Activated naive CD8-positive, alpha-beta T cell treated with anti-CD3 and anti-CD28 coated beads, Interleukin-2, amount 10 ng/mL, durations not matched to agents 7 days and 5 days (primary cell): ENCODE measurements at regions not wholly inside any gene's neighbourhood (a gene's known extent, or its start where the extent isn't known, plus 50 kb on each side); places are given as distances from the start of the nearest gene placed in this dataset.
"Not testable (repeated sequence)": the region's sequence is repeated elsewhere in the genome, so short reads cannot be mapped to it uniquely, and the experiment has no call there.

ENCODE experiments used
- ATAC-seq: fragments of 150-1000 bp; cut with Tn5 transposase; one replicate; pipeline ENCODE4 v1.10.0; 2021; ENCODE audit warnings: low read depth, moderate library complexity
- POLR2A ChIA-PET: fragments of 350-600 bp; sonication (Branson Sonifier 250); formaldehyde crosslinking; loops from one replicate; lab custom pipeline; 2021; ENCODE audit warnings: antibody characterized with exemption; lab: Charles Lee
- DNase-seq: peaks from one replicate; pipeline ENCODE4 v3.0.0; 2021
- H3K27ac Mint-ChIP-seq: one replicate; pipeline ENCODE4 v1.8.0; 2022; ENCODE audit warnings: mild to moderate bottlenecking, mixed read lengths
- H3K27me3 Mint-ChIP-seq: one replicate; pipeline ENCODE4 v1.8.0; 2022; ENCODE audit warnings: mild to moderate bottlenecking, moderate library complexity, mixed read lengths
- H3K36me3 Mint-ChIP-seq: one replicate; pipeline ENCODE4 v1.8.0; 2021; ENCODE audit warnings: mild to moderate bottlenecking, mixed read lengths
- H3K4me1 Mint-ChIP-seq: one replicate; pipeline ENCODE4 v1.8.0; 2021; ENCODE audit warnings: mixed read lengths
- H3K4me3 Mint-ChIP-seq: one replicate; pipeline ENCODE4 v1.8.0; 2022; ENCODE audit warnings: mild to moderate bottlenecking, moderate library complexity, mixed read lengths
- H3K9me3 Mint-ChIP-seq: one replicate; pipeline ENCODE4 v1.8.0; 2021; ENCODE audit warnings: mixed read lengths

- no peak for ATAC-seq
- H3K27me3 Mint-ChIP-seq = no peaks in the 10 kb centered on the region
- H3K4me1 Mint-ChIP-seq = no peaks in the 10 kb centered on the region
Observed at GRCh38 chr5:106801554-106801953, 869.2 kb downstream of the EFNA5 start.

DNA sequence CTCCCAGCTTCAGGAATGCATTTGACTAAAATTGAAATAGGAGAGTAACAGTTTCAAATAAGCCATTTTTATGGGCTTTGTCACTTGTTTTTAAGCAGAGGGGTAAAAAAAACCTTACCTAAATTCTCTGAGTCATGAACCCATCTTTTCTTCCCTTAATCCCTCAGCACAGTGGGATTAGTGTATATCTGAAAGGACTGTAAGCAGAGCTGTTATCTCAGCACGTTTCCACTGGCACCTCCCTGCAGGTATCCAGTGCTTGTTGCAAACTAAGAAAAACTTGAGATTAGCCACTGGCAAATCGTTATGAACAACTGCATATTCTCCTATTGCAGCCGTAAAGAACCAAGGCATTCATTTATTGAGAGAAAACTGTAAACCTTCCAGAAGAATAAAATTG, 872.7 kb downstream of the EFNA5 start:
- H3K9me3 Mint-ChIP-seq = no peaks in the 10 kb centered on the region
- H3K4me1 Mint-ChIP-seq = no peaks in the 10 kb centered on the region
- POLR2A ChIA-PET = no interaction called here
- no peak overlapping the region for H3K4me3 Mint-ChIP-seq
- no peaks in the 10 kb centered on the region for H3K36me3 Mint-ChIP-seq
- no peak for ATAC-seq
- no peak overlapping the region for H3K27ac Mint-ChIP-seq
- H3K27me3 Mint-ChIP-seq = no peaks in the 10 kb centered on the region
- no peak for DNase-seq

More at GRCh38 chr5:106801554-106801953, 869.2 kb downstream of the EFNA5 start:
- Mint-ChIP-seq H3K4me3 (no peak overlapping the region), H3K36me3 (no peaks in the 10 kb centered on the region), H3K27ac (no peak overlapping the region), H3K9me3 (no peaks in the 10 kb centered on the region)
- no peak for DNase-seq
- POLR2A ChIA-PET = no interaction called here

DNA sequence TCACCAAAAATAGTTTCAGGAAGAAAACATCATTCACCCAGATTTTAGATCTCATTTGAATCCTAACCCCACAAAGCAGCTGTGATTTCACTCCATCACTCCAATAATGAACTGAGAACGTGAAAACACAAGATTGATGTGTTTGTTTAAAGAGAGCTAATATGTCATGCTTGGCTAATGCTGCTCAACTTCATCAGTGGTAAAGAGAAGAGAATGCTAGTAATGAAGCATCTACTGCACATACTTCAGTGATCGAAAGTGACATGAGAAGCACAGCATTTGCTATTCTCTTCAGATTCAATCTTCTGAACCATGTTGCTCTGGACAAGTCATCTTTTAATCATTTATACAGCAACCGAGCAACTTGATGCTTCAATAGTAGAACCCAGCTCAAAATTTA, 874.7 kb downstream of the EFNA5 start:
- H3K27ac Mint-ChIP-seq = no peak overlapping the region
- DNase-seq (no peak), ATAC-seq (no peak)
- POLR2A ChIA-PET = no interaction called here
- no peaks in the 10 kb centered on the region for H3K36me3 Mint-ChIP-seq
- H3K4me1 Mint-ChIP-seq = no peaks in the 10 kb centered on the region
- H3K9me3 Mint-ChIP-seq = no peaks in the 10 kb centered on the region
- H3K27me3 Mint-ChIP-seq = no peaks in the 10 kb centered on the region
- no peak overlapping the region for H3K4me3 Mint-ChIP-seq

DNA sequence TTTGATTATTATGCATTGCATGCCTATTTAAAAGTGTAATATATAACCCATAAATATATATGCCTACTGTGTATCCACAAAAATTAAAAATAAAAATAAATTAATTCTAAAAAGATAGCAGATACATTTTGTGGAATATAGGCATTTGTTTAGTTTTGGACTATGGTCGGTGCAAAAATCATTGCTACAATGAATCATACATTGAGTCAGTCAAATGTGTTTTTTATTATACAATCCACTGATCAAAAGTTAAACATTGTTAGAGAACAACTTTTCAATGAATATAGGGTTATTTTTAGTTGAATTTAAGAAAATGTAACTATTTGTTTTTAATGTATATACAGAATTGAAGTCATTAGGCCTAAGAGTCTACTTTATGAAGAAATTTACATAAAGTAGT, 885.9 kb downstream of the EFNA5 start:
- Mint-ChIP-seq H3K4me1 (no peaks in the 10 kb centered on the region), H3K36me3 (no peaks in the 10 kb centered on the region), H3K9me3 (peaks cover 6% of the 10 kb centered on the region), H3K27ac (no peak overlapping the region), H3K4me3 (no peak overlapping the region), H3K27me3 (no peaks in the 10 kb centered on the region)
- POLR2A ChIA-PET = no interaction called here
- DNase-seq = no peak
- no peak for ATAC-seq

- Mint-ChIP-seq H3K36me3 (no peaks in the 10 kb centered on the region), H3K27ac (no peak overlapping the region), H3K9me3 (peaks cover 6% of the 10 kb centered on the region), H3K4me3 (no peak overlapping the region), H3K4me1 (no peaks in the 10 kb centered on the region), H3K27me3 (no peaks in the 10 kb centered on the region)
- DNase-seq (no peak), ATAC-seq (no peak)
- POLR2A ChIA-PET = no interaction called here
Observed at GRCh38 chr5:106780355-106780754, 890.4 kb downstream of the EFNA5 start.

DNA sequence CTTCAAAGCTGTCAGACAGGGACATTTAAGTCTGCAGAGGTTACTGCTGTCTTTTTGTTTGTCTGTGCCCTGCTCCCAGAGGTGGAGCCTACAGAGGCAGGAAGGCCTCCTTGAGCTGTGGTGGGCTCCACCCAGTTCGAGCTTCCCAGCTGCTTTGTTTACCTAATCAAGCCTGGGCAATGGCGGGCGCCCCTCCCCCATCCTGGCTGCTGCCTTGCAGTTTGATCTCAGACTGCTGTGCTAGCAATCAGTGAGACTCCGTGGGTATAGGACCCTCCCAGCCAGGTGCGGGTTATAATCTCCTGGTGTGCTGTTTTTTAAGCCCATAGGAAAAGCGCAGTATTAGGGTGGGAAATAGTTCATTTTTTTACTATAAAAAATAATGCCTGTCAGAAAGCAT, 894.2 kb downstream of the EFNA5 start:
- H3K36me3 Mint-ChIP-seq, H3K9me3 Mint-ChIP-seq, H3K27ac Mint-ChIP-seq, H3K27me3 Mint-ChIP-seq, POLR2A ChIA-PET, DNase-seq, H3K4me1 Mint-ChIP-seq, ATAC-seq, H3K4me3 Mint-ChIP-seq: not testable (repeated sequence)

- no peak for DNase-seq
- H3K27ac Mint-ChIP-seq = no peak overlapping the region
- POLR2A ChIA-PET = no interaction called here
Observed at GRCh38 chr5:106768392-106768791, 902.3 kb downstream of the EFNA5 start.

GRCh38 chr5:106766916-106767315, 903.8 kb downstream of the EFNA5 start:
- Mint-ChIP-seq H3K4me1 (no peaks in the 10 kb centered on the region), H3K9me3 (no peaks in the 10 kb centered on the region), H3K36me3 (no peaks in the 10 kb centered on the region), H3K27me3 (no peaks in the 10 kb centered on the region), H3K4me3 (no peak overlapping the region), H3K27ac (no peak overlapping the region)
- POLR2A ChIA-PET = no interaction called here
- ATAC-seq (no peak), DNase-seq (no peak)

More at GRCh38 chr5:106768392-106768791, 902.3 kb downstream of the EFNA5 start:
- Mint-ChIP-seq H3K36me3 (no peaks in the 10 kb centered on the region), H3K27me3 (no peaks in the 10 kb centered on the region), H3K9me3 (no peaks in the 10 kb centered on the region), H3K4me3 (no peak overlapping the region), H3K4me1 (no peaks in the 10 kb centered on the region)
- ATAC-seq = no peak

DNA sequence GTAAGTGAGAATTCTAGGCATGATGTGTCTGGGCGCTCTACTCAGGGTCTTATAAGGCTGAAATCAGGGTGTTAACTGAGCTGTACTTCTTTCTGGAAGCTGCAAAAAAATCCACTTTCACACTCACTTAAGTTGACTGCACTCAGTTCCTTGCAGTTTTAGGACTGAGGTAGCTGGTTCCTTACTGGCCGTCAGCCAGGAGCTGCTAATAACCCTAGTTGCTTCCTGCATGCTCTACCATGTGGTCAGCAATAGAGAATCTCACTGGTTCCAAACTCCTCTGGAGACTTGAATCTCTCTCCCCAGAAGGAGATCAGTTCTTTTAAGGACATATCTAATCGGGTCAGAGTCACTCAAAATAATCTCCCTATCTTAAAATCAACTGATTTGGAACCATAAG, 911.2 kb downstream of the EFNA5 start:
- DNase-seq (no peak), ATAC-seq (no peak)
- Mint-ChIP-seq H3K27ac (no peak overlapping the region), H3K36me3 (no peaks in the 10 kb centered on the region), H3K4me1 (no peaks in the 10 kb centered on the region), H3K4me3 (no peak overlapping the region), H3K27me3 (no peaks in the 10 kb centered on the region), H3K9me3 (no peaks in the 10 kb centered on the region)
- POLR2A ChIA-PET = no interaction called here

DNA sequence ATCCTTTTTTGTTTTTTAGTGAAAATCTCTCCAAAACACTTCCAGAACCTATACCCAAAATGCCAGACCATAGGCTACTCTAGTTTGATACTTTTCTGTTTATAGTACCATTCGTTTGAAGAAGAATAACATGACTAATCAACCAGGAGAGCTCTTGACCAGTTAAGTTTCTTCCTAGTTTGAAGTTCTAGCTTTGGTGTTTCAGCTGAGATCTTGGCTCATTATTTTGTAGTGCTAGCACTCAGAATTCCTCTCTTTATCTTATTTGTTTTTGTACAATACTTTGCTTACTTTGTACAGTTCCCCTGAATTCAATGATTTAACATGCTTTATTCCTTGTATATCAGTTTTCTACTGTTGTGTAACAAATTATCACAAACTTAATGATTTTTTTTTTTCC, 911.6 kb downstream of the EFNA5 start:
- Mint-ChIP-seq H3K27me3 (no peaks in the 10 kb centered on the region), H3K27ac (no peak overlapping the region), H3K36me3 (no peaks in the 10 kb centered on the region), H3K4me3 (no peak overlapping the region), H3K4me1 (no peaks in the 10 kb centered on the region), H3K9me3 (no peaks in the 10 kb centered on the region)
- ATAC-seq (no peak), DNase-seq (no peak)
- POLR2A ChIA-PET = no interaction called here

- no peak for ATAC-seq
- POLR2A ChIA-PET = no interaction called here
Observed at GRCh38 chr5:106757672-106758071, 913.1 kb downstream of the EFNA5 start.

GRCh38 chr5:106755789-106756188, 914.9 kb downstream of the EFNA5 start:
- no peaks in the 10 kb centered on the region for H3K9me3 Mint-ChIP-seq
- no peaks in the 10 kb centered on the region for H3K4me1 Mint-ChIP-seq
- no peak for ATAC-seq
- no peak overlapping the region for H3K27ac Mint-ChIP-seq
- POLR2A ChIA-PET = no interaction called here
- no peaks in the 10 kb centered on the region for H3K36me3 Mint-ChIP-seq
- no peak overlapping the region for H3K4me3 Mint-ChIP-seq
- H3K27me3 Mint-ChIP-seq = no peaks in the 10 kb centered on the region
- DNase-seq = no peak

More at GRCh38 chr5:106757672-106758071, 913.1 kb downstream of the EFNA5 start:
- DNase-seq = no peak
- Mint-ChIP-seq H3K27me3 (no peaks in the 10 kb centered on the region), H3K27ac (no peak overlapping the region), H3K4me1 (no peaks in the 10 kb centered on the region), H3K4me3 (no peak overlapping the region), H3K9me3 (no peaks in the 10 kb centered on the region), H3K36me3 (no peaks in the 10 kb centered on the region)

DNA sequence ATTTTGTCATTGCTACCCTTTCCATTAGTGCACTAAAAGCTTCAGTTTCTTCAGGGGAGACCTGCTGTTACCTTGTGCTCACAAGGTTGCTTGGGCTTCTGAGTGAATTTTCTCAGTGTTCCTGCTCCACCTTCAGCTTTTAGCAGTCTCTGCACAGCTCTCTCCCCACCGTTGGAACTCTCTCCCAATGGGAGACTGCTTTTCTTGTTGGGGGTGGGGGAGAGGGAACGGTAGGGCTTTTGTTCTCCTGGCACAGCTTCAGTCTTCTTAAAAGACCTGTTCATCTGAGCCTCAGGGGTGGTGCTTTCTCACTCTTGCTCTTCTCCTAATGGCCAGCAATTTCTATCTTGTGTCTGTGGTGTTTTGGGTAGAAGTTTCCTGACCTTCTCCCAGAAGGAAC, 915.7 kb downstream of the EFNA5 start:
- no peak for ATAC-seq
- Mint-ChIP-seq H3K27me3 (no peaks in the 10 kb centered on the region), H3K4me3 (no peak overlapping the region), H3K9me3 (no peaks in the 10 kb centered on the region), H3K36me3 (no peaks in the 10 kb centered on the region), H3K27ac (no peak overlapping the region), H3K4me1 (no peaks in the 10 kb centered on the region)
- POLR2A ChIA-PET = no interaction called here
- no peak for DNase-seq

DNA sequence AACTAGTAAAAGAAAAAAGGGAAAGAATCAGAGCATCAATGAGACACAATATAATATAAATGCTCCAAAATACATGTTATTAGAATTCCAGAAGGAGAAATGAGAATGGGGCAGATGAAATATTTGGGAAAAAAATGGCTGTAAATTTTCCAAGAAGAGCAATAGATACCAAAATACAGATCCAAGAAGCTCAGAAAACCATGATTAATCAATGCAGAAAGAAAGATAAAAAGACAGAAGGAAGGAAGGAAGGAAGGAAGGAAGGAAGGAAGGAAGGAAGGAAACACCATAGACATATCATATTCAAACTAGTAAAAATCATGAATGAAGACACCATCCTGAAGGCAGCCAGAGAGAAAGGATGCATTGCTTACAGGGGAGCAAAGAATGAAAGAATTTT, 920.9 kb downstream of the EFNA5 start:
- Mint-ChIP-seq H3K9me3 (no peaks in the 10 kb centered on the region), H3K36me3 (no peaks in the 10 kb centered on the region), H3K4me1 (no peaks in the 10 kb centered on the region), H3K27ac (no peak overlapping the region), H3K27me3 (no peaks in the 10 kb centered on the region), H3K4me3 (no peak overlapping the region)
- POLR2A ChIA-PET = no interaction called here
- ATAC-seq = no peak
- no peak for DNase-seq

DNA sequence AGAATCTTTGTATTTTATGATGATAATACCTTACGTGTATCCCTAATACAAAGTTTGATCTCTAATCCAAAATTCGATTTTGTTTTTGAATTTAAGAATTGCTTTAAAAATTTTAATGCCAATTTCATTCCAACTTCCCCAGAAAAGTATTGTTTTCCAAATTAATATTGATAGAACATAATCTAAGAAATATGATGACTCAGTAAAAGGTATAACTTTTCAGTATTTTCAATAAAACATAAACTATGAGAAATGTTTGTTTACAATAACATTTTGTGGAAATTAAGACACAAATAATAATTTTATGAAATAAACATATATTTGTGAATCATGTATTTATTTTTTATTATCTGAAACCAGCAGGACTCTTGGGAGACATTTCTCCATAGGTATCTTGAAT, 931.6 kb downstream of the EFNA5 start:
- Mint-ChIP-seq H3K27me3 (no peaks in the 10 kb centered on the region), H3K27ac (no peak overlapping the region), H3K4me1 (no peaks in the 10 kb centered on the region), H3K4me3 (no peak overlapping the region), H3K36me3 (no peaks in the 10 kb centered on the region), H3K9me3 (peaks cover 5% of the 10 kb centered on the region)
- ATAC-seq (no peak), DNase-seq (no peak)
- POLR2A ChIA-PET = no interaction called here
